ENCODE measurements at regions not wholly inside any gene's neighbourhood (a gene's known extent, or its start where the extent isn't known, plus 50 kb on each side); places are given as distances from the start of the nearest gene placed in this dataset.

GRCh38 chr1:218938259-218938658 is 235.4 kb upstream of the LYPLAL1 start:
- no peak for DNase-seq

GRCh38 chr1:218939095-218939494 is 234.6 kb upstream of the LYPLAL1 start:
- no peak for DNase-seq

GRCh38 chr1:218942431-218942830 is 231.2 kb upstream of the LYPLAL1 start:
- no peak for DNase-seq

- DNase-seq, result no peak
Measured at GRCh38 chr1:218943371-218943770, 230.3 kb upstream of the LYPLAL1 start.

GRCh38 chr1:218945050-218945449 is 228.6 kb upstream of the LYPLAL1 start:
- DNase-seq, result no peak

GRCh38 chr1:218946147-218946546 is 227.5 kb upstream of the LYPLAL1 start:
- no peak for DNase-seq

GRCh38 chr1:218948446-218948845 is 225.2 kb upstream of the LYPLAL1 start:
- no peak for DNase-seq

GRCh38 chr1:218953386-218953785 is 220.3 kb upstream of the LYPLAL1 start:
- peak in 1 of 2 donors; percentile 16 for DNase-seq

- DNase-seq, result no peak
Measured at GRCh38 chr1:218957971-218958370, 215.7 kb upstream of the LYPLAL1 start.

GRCh38 chr1:218959784-218960183 is 213.9 kb upstream of the LYPLAL1 start:
- DNase-seq, result no peak

- DNase-seq, result no peak
Measured at GRCh38 chr1:218964471-218965185, 209.1 kb upstream of the LYPLAL1 start.

GRCh38 chr1:218965821-218966220 is 207.9 kb upstream of the LYPLAL1 start:
- no peak for DNase-seq

GRCh38 chr1:218967254-218967653 is 206.4 kb upstream of the LYPLAL1 start:
- DNase-seq, result no peak

- no peak for DNase-seq
Measured at GRCh38 chr1:218967836-218968235, 205.8 kb upstream of the LYPLAL1 start.

GRCh38 chr1:218969006-218969405 is 204.7 kb upstream of the LYPLAL1 start:
- no peak for DNase-seq

- DNase-seq, result no peak
Measured at GRCh38 chr1:218970397-218970990, 203.2 kb upstream of the LYPLAL1 start.

GRCh38 chr1:218971156-218971555 is 202.5 kb upstream of the LYPLAL1 start:
- peak in 1 of 2 donors; percentile 25 for DNase-seq

- no peak for DNase-seq
Measured at GRCh38 chr1:218980881-218981280, 192.8 kb upstream of the LYPLAL1 start.

GRCh38 chr1:218982482-218982881 is 191.2 kb upstream of the LYPLAL1 start:
- no peak for DNase-seq

- no peak for DNase-seq
Measured at GRCh38 chr1:218983433-218983832, 190.2 kb upstream of the LYPLAL1 start.

- DNase-seq, result no peak
Measured at GRCh38 chr1:218983848-218984247, 189.8 kb upstream of the LYPLAL1 start.

GRCh38 chr1:218985424-218985984 is 188.2 kb upstream of the LYPLAL1 start:
- no peak for DNase-seq

GRCh38 chr1:218986816-218987215 is 186.9 kb upstream of the LYPLAL1 start:
- no peak for DNase-seq

Measured in right lung (tissue), 2 donors.